ENCODE measurements at regions not wholly inside any gene's neighbourhood (a gene's known extent, or its start where the extent isn't known, plus 50 kb on each side); places are given as distances from the start of the nearest gene placed in this dataset.

DNA sequence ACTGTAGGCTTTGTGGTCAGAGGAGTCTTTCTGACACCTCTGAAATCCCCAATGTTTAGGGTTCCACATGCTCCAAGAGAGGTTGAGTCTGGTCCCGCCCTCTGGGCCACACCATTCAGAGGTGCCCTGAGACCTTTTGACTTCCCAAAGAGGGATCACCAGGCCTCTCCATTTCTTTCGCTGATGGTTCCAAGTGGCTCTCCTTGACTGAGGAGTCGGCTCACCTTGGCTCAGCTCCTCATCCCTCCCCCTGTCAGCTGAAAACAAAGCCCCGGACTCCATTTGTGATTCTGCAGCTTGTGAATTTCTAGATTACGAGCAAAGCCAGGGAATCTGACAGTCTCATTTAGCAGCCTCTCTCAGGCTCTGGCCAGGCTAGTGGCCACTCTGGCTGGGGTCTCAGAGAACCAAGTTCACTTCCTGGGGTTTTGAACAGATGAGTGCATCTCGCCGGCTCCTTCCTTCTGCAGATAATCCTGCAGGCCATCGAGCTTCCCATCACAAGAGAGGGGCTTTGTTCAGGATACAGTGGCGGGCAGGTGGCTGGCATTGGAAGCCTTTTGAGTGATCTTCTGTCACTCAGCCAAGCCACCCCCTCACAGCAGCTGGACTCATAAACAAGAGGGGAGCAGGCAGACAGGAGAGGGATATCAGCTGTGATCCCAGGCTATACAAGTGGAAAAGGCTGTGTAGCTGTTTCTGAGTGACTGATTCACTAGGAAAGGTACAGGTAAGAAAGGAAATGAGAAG is 102.9 kb downstream of the TRIM29 start:
- DNase-seq (no peak), ATAC-seq (no peak)
- intact Hi-C loops (cut with DNase I, micrococcal nuclease) = no loop called here

GRCh38 chr11:120034176-120034875 is 103.6 kb downstream of the TRIM29 start:
- intact Hi-C loops (cut with DNase I, micrococcal nuclease) = no loop called here
- DNase-seq = no peak

GRCh38 chr11:120032766-120033390 is 105.0 kb downstream of the TRIM29 start:
- ATAC-seq (no peak), DNase-seq (no peak)
- intact Hi-C loops (cut with DNase I, micrococcal nuclease) = no loop called here

More at GRCh38 chr11:120034176-120034875, 103.6 kb downstream of the TRIM29 start:
- no peak for ATAC-seq

DNA sequence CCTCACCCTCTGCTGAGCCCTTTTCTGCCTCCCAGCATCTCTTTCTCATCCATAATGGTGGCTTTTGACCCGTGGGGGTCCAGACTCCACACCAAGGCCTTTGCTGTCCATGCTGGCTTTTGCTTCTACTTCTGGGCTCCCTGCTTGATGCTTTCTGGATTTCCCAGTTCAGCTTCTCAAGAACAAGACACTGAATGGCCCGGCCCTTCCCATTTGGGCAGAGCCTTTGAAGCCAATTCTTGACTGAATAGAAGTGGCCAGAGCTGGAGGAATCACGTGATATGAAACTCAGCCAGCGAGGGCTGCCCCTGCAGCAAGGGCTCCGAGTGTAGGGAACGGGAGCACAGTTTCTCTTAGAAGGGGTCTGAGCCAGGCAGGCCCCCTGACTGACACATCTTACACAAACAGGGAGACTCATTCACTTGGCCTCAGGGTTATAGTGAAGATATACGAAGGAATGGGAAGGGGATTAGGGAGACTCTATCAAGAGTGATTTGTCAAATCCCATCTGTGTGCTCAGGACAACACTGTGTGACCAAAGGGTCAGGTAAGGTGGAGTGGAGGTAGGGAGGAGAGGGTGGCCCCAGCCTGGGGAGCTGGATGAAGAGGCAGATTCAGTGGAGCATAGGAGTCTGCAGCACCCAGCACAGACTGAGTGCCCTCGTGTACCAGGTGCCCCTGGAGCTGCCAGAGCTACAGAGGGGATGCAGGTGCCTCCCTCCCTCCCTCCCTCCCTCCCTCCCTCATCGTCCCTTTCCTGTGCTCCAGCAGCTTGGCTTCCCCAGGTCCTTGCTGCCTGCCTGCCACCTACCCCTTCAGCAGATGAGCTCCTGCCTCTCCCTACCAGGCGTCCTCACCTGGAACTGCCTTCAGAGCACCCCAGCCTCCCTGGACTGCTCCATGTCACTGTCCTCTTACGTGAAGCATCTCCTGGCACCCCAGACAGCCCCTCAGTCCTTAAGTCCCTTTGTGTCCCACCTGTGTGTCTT is 106.0 kb downstream of the TRIM29 start:
- no peak for ATAC-seq
- no peak for DNase-seq
- intact Hi-C loops (cut with DNase I, micrococcal nuclease) = no loop called here

GRCh38 chr11:120031156-120031555 is 106.8 kb downstream of the TRIM29 start:
- no peak for DNase-seq
- intact Hi-C loops (cut with DNase I, micrococcal nuclease) = no loop called here
- no peak for ATAC-seq

DNA sequence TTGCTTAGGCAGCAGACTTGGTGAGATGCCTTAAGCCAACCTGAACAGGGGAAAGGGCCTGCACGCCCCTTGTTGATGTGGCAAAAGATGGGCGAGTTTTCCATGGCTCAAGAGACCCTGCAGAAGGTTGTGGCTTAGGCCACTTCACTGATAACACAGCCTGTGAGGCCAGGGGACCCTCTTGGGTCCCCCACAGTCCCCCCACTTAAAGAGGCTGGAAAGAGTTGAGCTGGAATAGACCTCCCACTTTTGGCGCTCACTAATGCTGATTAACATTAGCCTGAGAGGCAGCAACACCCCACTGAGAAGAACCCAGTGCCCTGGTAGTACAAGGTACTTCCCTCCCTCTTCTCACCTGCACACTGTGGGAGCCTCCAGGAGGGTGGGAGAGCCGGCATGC is 107.5 kb downstream of the TRIM29 start:
- ATAC-seq (no peak), DNase-seq (no peak)
- intact Hi-C loops (cut with DNase I, micrococcal nuclease) = no loop called here

DNA sequence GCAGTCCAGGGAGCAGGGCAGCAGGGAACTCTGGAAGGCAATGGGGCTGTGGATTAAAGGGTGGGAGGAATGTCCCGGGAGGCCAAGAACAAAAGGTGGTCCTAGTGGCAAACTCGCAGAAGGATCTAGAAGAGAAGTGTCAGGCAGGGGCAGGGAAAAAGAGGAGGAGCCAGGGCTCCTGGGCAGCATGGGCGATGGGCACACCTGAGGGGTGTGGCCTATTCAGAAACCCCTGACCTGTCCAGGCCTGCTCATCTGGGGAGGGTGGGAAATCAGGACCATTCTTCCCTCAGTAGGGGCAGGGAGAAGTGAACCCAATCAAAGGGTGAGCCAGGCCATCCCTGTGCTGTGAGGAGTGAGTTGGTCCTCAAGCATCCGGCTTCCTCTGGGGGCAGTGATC is 108.6 kb downstream of the TRIM29 start:
- ATAC-seq = no peak
- intact Hi-C loops (cut with DNase I, micrococcal nuclease) = no loop called here

DNA sequence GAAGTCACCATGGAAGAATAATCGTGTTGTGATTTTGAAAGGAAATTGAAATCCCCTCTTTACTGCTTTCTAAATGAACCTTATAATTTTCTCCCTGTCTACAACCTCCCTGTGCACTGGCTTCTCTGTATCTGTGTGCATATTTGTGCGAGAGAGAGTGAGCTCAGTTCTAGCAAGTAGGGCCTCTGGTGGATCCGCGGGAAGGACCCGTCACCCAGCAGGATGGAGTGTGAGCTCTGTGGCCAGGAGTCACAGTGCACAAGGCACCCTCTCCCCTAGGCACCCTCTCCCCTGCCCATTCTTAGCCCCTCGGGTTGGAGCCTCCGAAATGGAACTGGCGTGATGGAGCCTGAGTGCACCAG is 109.0 kb downstream of the TRIM29 start:
- ATAC-seq (no peak), DNase-seq (no peak)
- intact Hi-C loops (cut with DNase I, micrococcal nuclease) = no loop called here

More for the DNA sequence above, 108.6 kb downstream of the TRIM29 start:
- no peak for DNase-seq

GRCh38 chr11:120028181-120028896 is 109.6 kb downstream of the TRIM29 start:
- intact Hi-C loops (cut with DNase I, micrococcal nuclease) = no loop called here
- ATAC-seq = no peak
- no peak for DNase-seq

DNA sequence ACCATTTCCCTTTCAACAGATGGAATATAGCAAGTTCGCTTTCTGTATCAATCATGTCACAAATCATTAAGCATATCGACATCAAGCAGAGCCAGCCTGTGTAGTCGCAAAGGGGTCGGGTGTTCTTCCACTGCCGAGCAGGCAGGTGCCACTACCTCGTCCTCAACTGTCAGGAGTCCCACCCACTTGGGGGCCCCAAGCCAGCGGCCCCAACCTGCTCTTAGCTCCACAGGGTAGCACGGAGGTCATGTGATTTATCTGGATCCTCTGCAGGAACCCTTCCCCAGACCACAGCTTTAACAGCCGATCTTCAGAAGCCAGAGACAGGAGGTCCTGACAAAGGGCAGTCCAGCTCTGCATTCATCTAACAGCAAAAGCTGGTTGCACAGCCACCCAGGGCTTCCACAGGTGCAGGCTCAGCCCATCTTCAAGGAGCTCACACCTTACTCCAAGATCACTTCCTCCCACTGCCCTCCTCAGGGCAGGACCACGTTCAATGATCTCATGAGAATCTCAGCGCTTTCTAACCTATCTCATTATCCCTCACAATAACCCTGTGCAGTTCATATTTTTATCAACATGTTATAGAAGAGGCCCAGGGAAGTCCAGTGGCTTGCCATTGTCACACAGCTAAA is 110.2 kb downstream of the TRIM29 start:
- intact Hi-C loops (cut with DNase I, micrococcal nuclease) = no loop called here
- DNase-seq (no peak), ATAC-seq (no peak)

GRCh38 chr11:120025606-120026335 is 112.1 kb downstream of the TRIM29 start:
- intact Hi-C loops (cut with DNase I, micrococcal nuclease) = no loop called here
- ATAC-seq (no peak), DNase-seq (no peak)

GRCh38 chr11:120024586-120024985 is 113.3 kb downstream of the TRIM29 start:
- intact Hi-C loops (cut with DNase I, micrococcal nuclease) = no loop called here
- DNase-seq (no peak), ATAC-seq (no peak)

DNA sequence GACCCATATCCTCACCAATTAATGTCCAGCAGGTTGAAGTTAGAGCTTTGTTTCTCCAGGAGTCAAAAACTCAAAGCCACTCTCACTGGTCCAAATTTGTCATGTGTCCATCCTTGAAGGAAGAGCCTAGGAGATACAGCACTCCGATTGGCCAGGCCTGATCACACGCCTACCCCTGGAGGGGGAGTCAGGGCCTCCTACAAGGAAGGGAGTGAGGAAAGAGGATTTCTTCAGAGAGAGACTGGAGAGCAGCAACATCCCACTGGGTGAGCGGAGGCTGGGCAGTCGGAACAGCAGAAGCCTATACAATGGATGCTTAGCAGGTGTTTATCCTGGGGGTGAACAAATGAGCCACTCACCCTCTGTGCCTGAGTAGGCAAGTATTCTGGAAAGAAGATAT is 113.9 kb downstream of the TRIM29 start:
- intact Hi-C loops (cut with DNase I, micrococcal nuclease) = no loop called here
- no peak for DNase-seq
- ATAC-seq = no peak

DNA sequence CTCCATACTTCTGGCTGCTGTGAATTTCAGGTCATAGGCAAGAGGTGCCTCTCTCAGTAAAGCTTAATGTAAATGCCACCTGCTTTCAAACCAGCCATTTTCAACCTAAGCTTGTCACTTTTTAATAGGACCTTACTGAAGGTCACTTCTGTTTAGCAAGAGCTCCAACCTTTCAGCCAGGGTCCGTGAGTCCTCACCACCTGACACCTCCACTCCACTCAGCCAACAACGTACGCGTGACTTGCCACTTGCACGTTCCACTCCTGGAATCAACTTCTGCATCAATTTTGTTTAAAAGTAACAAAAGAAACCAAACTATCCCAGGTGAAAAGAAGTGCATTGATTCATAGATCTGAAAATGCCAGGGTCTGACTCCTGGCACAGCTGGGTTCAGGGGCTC is 114.4 kb downstream of the TRIM29 start:
- DNase-seq (no peak), ATAC-seq (no peak)
- intact Hi-C loops (cut with DNase I, micrococcal nuclease) = no loop called here

DNA sequence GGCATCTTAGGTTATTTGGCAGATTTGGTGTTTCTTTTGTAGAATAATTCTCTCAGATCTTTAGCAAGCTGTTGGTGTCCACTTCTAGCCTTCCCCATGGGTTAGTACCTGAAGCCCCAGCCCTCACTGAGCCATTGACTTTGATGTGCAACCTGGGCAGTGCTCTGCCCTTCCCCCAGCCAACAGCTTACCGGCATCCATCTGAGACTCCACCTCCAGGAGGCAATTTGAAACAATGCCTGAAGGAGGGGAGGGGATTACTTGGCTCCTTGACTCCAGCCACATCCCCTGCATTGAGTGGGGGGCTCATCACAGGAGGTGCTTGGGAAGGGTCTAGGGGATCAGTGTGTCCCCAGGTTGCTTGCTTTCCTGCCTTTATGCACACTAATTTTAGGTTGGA is 114.8 kb downstream of the TRIM29 start:
- intact Hi-C loops (cut with DNase I, micrococcal nuclease) = no loop called here
- ATAC-seq (no peak), DNase-seq (no peak)

DNA sequence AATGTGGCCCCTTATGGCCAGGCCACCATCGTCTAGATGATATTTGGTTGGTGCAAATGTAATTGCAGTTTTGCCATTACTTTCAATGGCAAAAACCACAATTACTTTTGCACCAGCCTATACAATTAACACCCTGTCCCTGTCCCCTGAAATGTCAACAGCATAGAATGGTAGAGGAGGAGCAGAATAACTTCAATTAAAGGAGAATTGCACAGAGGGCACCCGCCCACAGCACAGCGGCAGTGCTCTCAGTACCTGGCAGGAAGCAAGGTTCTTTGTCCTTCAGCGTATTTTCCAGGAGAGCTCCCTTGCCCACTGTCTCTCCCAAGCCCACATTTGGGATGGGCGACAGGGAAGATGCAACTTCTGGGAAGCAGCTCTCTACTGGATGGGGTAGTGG is 115.3 kb downstream of the TRIM29 start:
- intact Hi-C loops (cut with DNase I, micrococcal nuclease) = no loop called here
- DNase-seq (peak in 1 of 2 donors; percentile 38), ATAC-seq (peak; percentile 86)

GRCh38 chr11:120021978-120022377 is 115.9 kb downstream of the TRIM29 start:
- ATAC-seq (peak; percentile 94), DNase-seq (peak in 1 of 2 donors; percentile 20)
- intact Hi-C loops (cut with DNase I, micrococcal nuclease) = no loop called here

All from left colon (tissue), 2 donors.